Activated CD4-positive, alpha-beta T cell treated with anti-CD3 and anti-CD28 coated beads for 1 hour (primary cell): ENCODE measurements at regions not wholly inside any gene's neighbourhood (a gene's known extent, or its start where the extent isn't known, plus 50 kb on each side); places are given as distances from the start of the nearest gene placed in this dataset.

Experiments used
- DNase-seq: peaks from one replicate; pipeline ENCODE4 v3.0.0-alpha.2; 2020

DNA sequence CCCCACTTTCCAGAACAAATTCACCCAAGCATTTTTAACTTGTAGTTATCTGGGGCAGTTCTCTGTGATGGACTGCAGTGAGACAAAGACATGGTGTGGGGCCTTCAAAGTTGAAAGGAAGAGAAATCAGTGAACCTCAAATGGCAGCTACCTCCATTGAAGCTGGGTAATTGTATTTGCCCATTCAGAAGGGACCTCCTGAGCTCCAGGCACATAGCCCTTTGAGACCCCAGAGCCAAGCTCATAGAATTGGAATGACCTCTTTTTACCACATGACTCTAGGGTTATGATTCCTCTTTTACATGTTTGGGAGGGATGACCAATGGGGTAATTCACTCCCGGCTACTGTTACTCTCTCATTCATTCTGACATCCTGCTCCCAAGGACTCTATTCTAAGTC is 368.4 kb upstream of the ITGA1 start:
- DNase-seq: no peak

DNA sequence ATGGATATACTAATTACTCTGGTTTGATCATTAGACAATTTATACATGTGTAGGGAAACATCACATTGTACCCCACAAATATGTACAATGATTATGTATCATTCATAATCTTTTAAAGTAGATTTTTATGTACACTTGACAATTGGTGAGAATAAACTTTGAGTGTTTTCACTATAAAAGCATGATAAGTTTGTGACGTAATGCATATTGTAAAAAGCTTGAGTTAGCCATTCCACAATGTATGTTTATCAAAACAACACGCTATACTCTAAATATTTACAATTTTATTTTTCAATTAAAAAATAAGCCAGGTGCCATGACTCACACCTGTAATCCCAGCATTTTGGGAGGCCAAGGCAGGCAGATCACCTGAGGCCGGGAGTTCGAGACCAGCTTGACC is 360.1 kb upstream of the ITGA1 start:
- DNase-seq: no peak

DNA sequence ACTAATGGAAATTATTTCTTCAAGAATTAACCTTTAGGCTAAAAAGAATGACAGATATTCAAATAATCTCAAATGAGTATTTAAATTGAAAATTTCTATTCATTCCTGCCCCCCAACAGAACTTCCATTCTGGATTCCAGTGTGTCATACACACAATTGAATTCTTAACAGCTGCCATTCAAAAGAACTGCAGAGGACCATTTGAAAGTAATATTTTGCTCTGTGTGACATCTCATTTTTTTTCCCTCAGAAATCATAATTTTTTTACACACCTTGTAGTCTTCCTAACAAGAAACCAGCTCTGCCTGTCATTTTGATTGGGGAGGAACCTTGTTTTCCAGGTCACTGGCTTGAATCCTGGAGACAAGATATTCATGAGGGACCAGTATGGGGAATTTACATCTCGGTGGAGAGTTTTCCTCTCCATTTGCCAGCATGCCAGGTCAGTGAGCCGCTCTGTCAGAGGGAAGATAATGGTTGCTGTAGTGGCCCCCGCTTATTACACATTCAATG is 358.7 kb upstream of the ITGA1 start:
- DNase-seq: no peak

DNA sequence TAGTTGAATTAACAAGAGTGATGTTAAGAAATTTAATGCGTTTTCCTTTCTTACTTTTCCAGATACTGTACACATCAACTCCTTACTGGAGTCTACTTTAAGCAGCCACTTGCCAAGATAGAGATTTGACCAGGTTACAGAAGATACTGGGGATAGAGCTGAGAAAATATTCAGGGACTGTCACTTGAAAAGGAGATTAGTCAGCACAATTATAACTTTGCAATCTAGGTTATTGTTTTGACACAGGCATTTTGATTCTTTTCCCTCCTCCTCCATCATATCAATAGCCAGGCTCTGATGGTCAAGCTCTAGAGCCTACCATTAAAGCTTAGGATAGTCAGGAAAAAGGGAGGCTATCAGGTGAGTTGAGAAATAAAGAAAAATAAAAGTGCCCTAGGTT is 345.9 kb upstream of the ITGA1 start:
- no peak for DNase-seq

- DNase-seq: no peak
Measured at GRCh38 chr5:52443187-52443586, 344.5 kb upstream of the ITGA1 start.

DNA sequence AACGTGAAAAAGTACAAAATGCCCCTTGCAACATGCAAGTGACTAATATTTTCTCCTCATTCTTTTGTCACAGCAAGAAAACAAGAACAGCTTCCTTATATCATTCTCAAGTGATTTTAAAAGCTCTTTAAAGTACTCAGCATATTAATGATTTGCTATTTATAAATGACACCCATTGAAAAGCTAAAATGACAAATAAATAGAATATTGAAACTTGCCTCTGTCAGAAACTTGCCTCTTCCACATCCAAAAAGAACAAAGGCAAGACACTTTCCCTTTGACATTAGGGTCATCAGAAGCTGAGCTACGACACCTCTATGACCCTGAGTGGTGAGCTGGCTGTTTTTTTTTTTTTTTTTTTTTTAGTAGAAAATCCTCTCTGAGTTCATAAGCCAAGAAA is 339.6 kb upstream of the ITGA1 start:
- DNase-seq: no peak

- DNase-seq: no peak
Measured at GRCh38 chr5:52449516-52449915, 338.2 kb upstream of the ITGA1 start.

DNA sequence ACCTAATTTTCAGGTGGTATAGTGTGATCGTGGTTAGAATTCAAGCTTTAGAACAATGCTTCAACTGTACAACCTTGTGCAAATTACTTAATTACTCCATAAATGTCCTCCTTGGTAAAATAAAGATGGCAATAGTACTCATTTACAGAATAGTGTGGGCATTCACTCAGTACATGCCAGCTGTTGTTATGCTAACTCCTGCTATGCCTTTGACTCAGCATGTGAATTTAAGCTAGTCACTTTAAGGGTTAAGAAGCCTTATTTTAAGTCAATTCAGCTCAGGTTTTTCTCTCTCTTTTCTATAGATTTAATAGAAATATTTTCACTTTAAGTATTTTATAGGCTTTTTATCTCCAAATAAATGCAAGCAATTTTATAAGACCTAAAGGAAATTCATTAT is 335.6 kb upstream of the ITGA1 start:
- no peak for DNase-seq

GRCh38 chr5:52453176-52453575 is 334.5 kb upstream of the ITGA1 start:
- DNase-seq: no peak

GRCh38 chr5:52455920-52456319 is 331.8 kb upstream of the ITGA1 start:
- no peak for DNase-seq

GRCh38 chr5:52457810-52458209 is 329.9 kb upstream of the ITGA1 start:
- no peak for DNase-seq

- DNase-seq: no peak
Measured at GRCh38 chr5:52466113-52466512, 321.6 kb upstream of the ITGA1 start.

DNA sequence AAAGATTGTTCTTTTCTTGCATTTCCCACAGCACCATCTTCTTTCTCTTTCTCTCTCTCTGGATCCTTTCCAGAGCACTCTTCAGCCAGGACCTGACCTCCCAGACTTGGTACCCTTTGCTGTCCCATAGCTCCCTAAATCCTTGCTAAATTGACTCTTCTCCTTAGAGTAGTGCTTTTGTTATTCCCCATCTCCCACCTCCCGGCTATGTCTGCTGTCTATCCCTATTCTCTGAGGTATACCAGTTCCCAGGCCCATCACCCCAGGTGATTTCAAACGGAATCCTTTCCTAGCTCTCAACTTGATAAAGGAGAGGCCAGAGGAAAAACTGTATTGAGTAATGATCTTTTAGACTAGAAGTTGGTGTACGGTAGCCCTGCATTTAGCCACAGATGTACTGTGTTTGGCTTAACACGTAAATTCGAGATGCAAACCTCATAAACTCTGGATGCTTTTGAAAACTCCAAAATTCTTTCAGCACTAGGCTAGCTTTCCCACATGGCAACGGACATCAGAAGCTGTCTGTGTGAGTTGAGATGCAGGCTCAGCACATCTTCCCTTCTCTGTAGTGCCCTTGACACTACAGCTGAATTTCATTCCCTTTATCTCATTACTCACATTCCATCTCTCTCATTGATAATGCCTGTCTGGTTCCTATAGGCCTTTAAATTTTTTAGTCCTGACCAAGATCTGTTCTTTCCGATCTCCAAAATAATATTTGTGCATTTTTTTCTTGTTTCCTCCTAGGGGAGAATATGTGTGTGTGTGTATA is 320.8 kb upstream of the ITGA1 start:
- DNase-seq: no peak

DNA sequence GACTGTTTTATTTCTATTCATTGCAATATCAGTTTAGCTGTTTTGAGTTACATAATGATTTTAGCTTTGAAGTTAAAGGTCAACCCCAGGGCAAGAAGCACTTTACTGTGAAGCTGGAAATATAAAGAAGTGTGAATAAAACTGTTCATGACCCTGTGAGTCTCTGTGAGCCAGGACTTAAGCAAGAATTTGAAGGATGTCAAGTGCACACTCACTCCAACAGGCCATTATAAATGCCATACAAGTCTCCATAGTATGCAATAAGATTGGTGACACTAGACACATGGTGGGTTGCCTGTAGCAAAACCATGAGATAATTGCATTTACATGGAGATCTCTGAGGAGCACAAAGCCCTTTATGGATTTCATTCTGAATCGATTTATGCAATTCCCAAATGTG is 318.7 kb upstream of the ITGA1 start:
- no peak for DNase-seq

DNA sequence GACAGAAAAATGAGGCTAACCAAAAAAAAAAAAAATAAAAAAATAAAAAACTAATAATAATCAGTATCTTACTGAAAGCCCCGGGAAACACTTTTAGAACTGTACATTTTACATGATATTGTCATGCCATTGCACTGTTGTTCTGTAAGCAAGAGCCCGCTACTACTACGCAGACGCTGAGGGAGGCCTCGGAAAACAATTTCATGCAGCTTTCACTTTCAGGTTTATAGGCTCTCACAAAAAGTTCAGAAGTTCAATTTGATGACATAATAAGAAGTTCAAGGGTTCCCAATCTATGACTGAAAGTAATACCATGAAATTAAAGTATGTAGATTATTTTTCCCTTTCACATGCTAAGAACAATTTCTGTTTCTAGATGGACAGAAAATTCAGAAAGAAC is 318.3 kb upstream of the ITGA1 start:
- no peak for DNase-seq

DNA sequence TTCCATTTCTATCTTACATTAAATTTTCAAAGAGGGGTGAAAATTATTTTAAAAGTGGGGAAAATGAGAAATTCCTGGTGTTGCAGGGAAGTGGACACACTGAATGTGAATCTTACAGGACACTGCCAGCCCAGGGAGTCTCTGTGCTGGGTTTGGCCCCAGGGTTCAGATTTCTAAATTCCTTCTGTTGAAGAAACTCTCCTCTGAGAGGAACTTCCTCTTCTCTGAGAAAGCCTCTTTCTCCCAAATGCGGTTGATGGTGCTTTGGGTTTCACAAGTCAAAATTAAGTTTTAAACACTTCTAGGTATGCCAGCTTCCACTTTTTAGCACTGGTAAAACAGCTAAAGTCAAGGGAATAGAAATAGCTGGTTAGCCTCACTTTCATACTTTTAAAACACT is 317.9 kb upstream of the ITGA1 start:
- DNase-seq: no peak

DNA sequence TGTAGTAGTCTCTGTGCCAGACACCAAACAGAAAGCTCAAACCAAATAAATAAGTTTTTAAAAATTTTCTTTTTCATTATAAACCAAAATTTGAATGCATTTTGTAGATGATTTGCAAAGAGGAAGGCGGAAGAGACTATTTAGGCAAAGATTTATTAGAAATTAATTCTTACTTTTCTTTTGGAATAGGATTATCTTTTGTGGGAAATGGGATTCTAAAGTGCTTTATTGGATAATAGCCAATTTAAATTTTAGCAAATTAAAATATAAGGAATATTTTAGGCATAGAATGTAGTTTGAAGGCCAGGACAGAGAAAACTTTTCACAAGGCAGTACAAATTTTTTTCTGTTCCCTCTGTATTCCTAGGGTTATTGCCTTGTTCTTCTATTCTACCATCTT is 311.4 kb upstream of the ITGA1 start:
- no peak for DNase-seq

- no peak for DNase-seq
Measured at GRCh38 chr5:52481201-52481600, 306.5 kb upstream of the ITGA1 start.

- no peak for DNase-seq
Measured at GRCh38 chr5:52481851-52482250, 305.9 kb upstream of the ITGA1 start.

- DNase-seq: no peak
Measured at GRCh38 chr5:52491071-52491787, 296.5 kb upstream of the ITGA1 start.

DNA sequence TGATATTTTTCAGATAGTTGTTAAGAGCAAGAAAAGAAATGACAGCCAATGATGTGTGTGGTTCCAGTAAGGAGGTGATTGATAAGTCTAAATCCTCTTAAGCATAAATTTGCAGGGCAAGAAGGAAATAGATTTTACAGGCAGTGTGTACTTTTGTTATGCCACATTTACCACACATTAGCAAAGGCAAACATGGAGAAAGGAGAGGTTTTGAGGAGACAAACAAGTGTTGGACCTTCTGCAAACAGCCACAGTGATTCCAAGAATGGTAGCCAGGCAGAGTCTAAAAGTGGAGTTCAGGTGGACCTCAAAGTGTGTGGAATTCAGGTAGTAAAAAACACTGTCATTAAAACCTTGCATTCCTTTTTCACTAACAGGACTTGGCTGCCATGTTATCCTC is 295.9 kb upstream of the ITGA1 start:
- DNase-seq: no peak

DNA sequence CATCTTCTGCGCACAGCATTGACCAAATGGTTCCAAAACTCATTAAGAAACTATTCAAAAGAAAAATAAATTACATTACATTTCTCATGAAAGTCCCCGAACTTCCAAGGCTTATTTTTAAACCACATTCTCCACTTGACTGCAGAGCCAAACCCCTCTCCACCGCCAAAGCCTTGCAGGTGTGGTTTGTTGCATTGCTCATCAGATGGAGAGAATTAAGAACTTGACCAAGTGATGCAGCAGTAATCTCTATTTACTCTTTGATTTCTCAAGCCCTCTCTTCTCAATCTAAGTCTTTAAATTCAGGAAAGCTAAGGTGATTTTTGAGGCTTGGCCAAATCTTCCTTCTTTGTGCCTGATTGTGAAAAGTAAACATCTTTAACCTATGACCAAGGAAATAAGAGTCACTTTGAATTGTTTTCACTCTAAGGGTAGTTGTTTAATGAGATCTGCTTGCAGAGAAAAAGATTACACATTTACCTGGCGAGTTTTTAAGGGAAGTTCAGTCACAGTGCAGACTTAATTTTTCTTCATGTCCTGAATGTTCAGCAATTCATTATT is 290.5 kb upstream of the ITGA1 start:
- DNase-seq: no peak

DNA sequence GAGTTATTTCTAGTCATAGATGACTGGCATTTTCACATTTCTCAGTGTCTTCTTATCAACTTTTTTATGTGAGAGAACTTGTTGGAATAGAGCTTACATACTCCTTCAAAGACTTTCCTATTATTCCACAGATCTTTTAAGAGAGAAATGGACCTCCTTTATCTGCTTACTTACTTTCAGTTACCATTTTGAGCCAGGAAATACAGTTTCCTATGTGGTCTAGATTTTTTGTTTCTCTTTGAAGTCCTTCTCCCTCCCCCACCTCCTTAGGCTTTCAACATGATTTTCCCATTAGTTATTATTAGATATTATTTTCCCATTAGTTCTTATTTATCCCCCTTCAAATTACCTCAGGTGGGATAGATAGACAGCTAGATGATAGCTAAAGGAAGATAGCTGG is 289.1 kb upstream of the ITGA1 start:
- DNase-seq: no peak

DNA sequence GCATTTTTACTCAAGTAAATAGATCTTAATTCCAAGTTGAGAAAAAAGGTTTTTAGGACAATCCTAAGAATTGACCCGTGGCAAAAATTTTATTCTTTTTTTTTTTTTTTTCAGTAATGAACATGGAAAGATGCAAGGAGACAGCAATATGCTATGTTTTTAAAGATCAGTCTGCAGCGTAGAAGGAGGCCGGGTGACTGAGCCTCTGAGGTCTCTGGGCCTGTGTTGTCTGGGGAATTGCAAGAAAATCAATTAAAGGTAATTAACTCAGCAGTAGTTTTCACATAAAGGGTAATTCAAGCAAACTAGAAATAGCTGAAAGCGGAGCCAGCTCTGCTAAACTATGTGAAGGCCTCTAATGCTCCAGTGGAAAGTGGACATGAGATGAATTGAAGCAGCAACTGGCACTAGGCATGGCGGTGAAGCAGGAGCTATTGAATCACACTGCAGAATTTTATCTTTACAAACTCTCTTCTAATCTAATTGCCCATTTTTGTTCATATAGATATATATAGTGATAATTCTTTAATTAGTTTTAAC is 285.2 kb upstream of the ITGA1 start:
- DNase-seq: no peak
